HEK293 (cell line): ENCODE measurements at regions not wholly inside any gene's neighbourhood (a gene's known extent, or its start where the extent isn't known, plus 50 kb on each side); places are given as distances from the start of the nearest gene placed in this dataset.

Experiments
- SCRT1 ChIP-seq: fragments of 450-650 bp; formaldehyde crosslinking; IDR thresholded peaks from 2 replicates; pipeline ENCODE4 v1.5.1; 2016; ENCODE audit warnings: missing biosample characterization, missing genetic modification characterization, borderline replicate concordance
- TF ChIP-seq, protein P1 (sequence below): fragments of 450-650 bp; formaldehyde crosslinking; IDR thresholded peaks from 2 replicates; pipeline ENCODE4 v1.5.1; 2016; ENCODE audit warnings: missing biosample characterization, missing genetic modification characterization

DNA sequence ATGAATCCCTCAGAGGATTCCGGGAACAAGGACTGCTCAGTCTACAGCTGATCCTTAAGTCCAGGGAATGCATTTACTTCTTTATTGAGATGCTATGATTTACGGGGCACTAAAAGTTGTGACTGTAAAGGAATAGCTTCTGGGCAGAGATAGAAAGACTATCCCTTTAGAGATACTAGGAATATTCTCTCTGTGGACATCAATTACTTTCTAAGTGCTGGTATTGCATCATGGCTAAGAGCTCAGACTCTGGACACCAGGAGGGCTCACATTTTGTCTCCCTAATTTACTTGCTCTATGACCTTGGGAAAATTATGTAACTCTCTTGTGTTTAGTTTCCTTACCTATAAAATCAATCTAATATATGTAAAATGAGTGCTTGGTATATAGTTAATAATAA lies 131.4 kb downstream of the AKAIN1 start:
- TF ChIP-seq, protein P1, sequence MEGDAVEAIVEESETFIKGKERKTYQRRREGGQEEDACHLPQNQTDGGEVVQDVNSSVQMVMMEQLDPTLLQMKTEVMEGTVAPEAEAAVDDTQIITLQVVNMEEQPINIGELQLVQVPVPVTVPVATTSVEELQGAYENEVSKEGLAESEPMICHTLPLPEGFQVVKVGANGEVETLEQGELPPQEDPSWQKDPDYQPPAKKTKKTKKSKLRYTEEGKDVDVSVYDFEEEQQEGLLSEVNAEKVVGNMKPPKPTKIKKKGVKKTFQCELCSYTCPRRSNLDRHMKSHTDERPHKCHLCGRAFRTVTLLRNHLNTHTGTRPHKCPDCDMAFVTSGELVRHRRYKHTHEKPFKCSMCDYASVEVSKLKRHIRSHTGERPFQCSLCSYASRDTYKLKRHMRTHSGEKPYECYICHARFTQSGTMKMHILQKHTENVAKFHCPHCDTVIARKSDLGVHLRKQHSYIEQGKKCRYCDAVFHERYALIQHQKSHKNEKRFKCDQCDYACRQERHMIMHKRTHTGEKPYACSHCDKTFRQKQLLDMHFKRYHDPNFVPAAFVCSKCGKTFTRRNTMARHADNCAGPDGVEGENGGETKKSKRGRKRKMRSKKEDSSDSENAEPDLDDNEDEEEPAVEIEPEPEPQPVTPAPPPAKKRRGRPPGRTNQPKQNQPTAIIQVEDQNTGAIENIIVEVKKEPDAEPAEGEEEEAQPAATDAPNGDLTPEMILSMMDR (tag by site-specific recombination), result no peak
- no peak for TF ChIP-seq SCRT1 (tag by site-specific recombination)
